HCT116 (cell line): ENCODE measurements at regions not wholly inside any gene's neighbourhood (a gene's known extent, or its start where the extent isn't known, plus 50 kb on each side); places are given as distances from the start of the nearest gene placed in this dataset.

Source experiments
- ATAC-seq: fragments of 200-7000 bp; cut with Tn5 transposase; 2 replicates; pipeline ENCODE4 v1.9.1; 2020; ENCODE audit warnings: mild to moderate bottlenecking, moderate library complexity
- BruUV-seq: library from RNA; stranded (reverse); fragments of 400-500 nt; replicated peaks from 2 replicates; lab custom pipeline; 2021; lab: Mats Ljungman, UMichigan
- CTCF ChIA-PET: fragments of 300-600 bp; sonication (Branson Sonifier 250); formaldehyde crosslinking; loops from one replicate; lab custom pipeline; 2021; ENCODE audit warnings: antibody characterized with exemption; lab: Charles Lee
- POLR2A ChIA-PET: fragments of 300-600, 350-600 bp; sonication (Branson Sonifier 250); formaldehyde crosslinking; loops from one replicate; lab custom pipeline; 2021; ENCODE audit warnings: antibody characterized with exemption; lab: Charles Lee
- RAD21 ChIA-PET, 2 experiments: fragments of 300-600 bp; sonication (Branson Sonifier 250); formaldehyde crosslinking; loops; one replicate each; lab custom pipeline; 2023; ENCODE audit warnings: low total read pairs in 2 of 2; ENCODE audit not compliant: uncharacterized antibody in 2 of 2, unreplicated experiment in 2 of 2, low non-redundant PET in 1 of 2; lab: Charles Lee
- DNase-seq: peaks from one replicate; pipeline ENCODE4 v3.0.0-alpha.2; 2010; ENCODE audit warnings: low read depth, low spot score
- H2AFZ ChIP-seq: fragments of 200-600 bp; shearing (Covaris generic), sonication (generic); 2 replicates; pipeline ENCODE4 v1.6.1; 2017; ENCODE audit warnings: low read depth, mixed run types, mixed read lengths, antibody characterized with exemption, low read length; ENCODE audit not compliant: poor library complexity, severe bottlenecking
- H3K27ac ChIP-seq: 2 replicates; pipeline ENCODE4 v1.5.1; 2012; ENCODE audit warnings: low read depth, low read length
- H3K27me3 ChIP-seq: fragments of 200-600 bp; sonication (generic); 2 replicates; pipeline ENCODE4 v1.6.1; 2016; ENCODE audit warnings: mixed run types, low read length, mixed read lengths; ENCODE audit not compliant: insufficient read depth
- H3K36me3 ChIP-seq, 2 experiments: fragments of 200-500 bp in 1 of 2; fragments of 200-600 bp in 1 of 2; sonication (Bioruptor generic) in 1 of 2; sonication (generic) in 1 of 2; 2 replicates each; pipeline versions ENCODE4 v1.5.1 to v1.6.1; 2014 to 2016; ENCODE audit warnings: low read length in 2 of 2, inconsistent platforms in 1 of 2, mixed read lengths in 1 of 2, mixed run types in 1 of 2; ENCODE audit not compliant: insufficient read depth in 2 of 2, control insufficient read depth in 1 of 2
- H3K4me1 ChIP-seq, 2 experiments: fragments of 200-600 bp in 1 of 2; sonication (generic) in 1 of 2; 2 replicates each; pipeline versions ENCODE4 v1.5.1 to v1.6.1; 2012 to 2017; ENCODE audit warnings: low read length in 2 of 2, inconsistent platforms in 1 of 2, mild to moderate bottlenecking in 1 of 2, mixed read lengths in 1 of 2, mixed run types in 1 of 2, moderate library complexity in 1 of 2; ENCODE audit not compliant: insufficient read depth in 2 of 2, control insufficient read depth in 1 of 2
- H3K4me2 ChIP-seq: fragments of 200-600 bp; sonication (generic); 2 replicates; pipeline ENCODE4 v1.6.1; 2017; ENCODE audit warnings: mixed run types, low read length, mixed read lengths
- H3K4me3 ChIP-seq, 2 experiments: fragments of 200-600 bp in 1 of 2; sonication (generic) in 1 of 2; replicated peaks in 1 of 2; 2 replicates each; pipeline ENCODE4 v1.5.1; 2011 to 2016; ENCODE audit warnings: low read length in 2 of 2, control low read depth in 1 of 2, low read depth in 1 of 2, mild to moderate bottlenecking in 1 of 2, mixed read lengths in 1 of 2, mixed run types in 1 of 2
- H3K79me2 ChIP-seq: fragments of 200-600 bp; sonication (generic); 2 replicates; pipeline ENCODE4 v1.6.1; 2017; ENCODE audit warnings: mild to moderate bottlenecking, mixed run types, low read length, moderate library complexity, mixed read lengths; ENCODE audit not compliant: insufficient read depth
- H3K9ac ChIP-seq: fragments of 200-600 bp; sonication (generic); 2 replicates; pipeline ENCODE4 v1.6.1; 2016; ENCODE audit warnings: low read length, mixed read lengths
- H3K9me2 ChIP-seq: fragments of 200-600 bp; sonication (generic), shearing (Covaris generic); 2 replicates; pipeline ENCODE4 v1.6.1; 2017; ENCODE audit warnings: mixed run types, mild to moderate bottlenecking, moderate library complexity; ENCODE audit not compliant: insufficient read depth
- H3K9me3 ChIP-seq, 2 experiments: fragments of 200-500 bp in 1 of 2; fragments of 200-600 bp in 1 of 2; sonication (Bioruptor generic) in 1 of 2; sonication (generic) in 1 of 2; 2 replicates each; pipeline ENCODE4 v1.6.1; 2014 to 2017; ENCODE audit warnings: low read length in 2 of 2, mixed read lengths in 2 of 2, inconsistent platforms in 1 of 2, low read depth in 1 of 2, mild to moderate bottlenecking in 1 of 2, mixed run types in 1 of 2, moderate library complexity in 1 of 2; ENCODE audit not compliant: control insufficient read depth in 1 of 2, insufficient read depth in 1 of 2
- H4K20me1 ChIP-seq: fragments of 200-600 bp; sonication (generic), shearing (Covaris generic); 2 replicates; pipeline ENCODE4 v1.6.1; 2017; ENCODE audit warnings: mixed run types, mild to moderate bottlenecking, moderate library complexity; ENCODE audit not compliant: insufficient read depth
- ATF3 ChIP-seq: IDR thresholded peaks from 2 replicates; pipeline ENCODE4 v1.6.1; 2012
- CBX3 ChIP-seq: IDR thresholded peaks from 2 replicates; pipeline ENCODE4 v1.6.1; 2012; ENCODE audit warnings: low read depth
- EGR1 ChIP-seq: IDR thresholded peaks from 2 replicates; pipeline ENCODE4 v1.6.1; 2012; ENCODE audit warnings: low read depth
- EZH2 ChIP-seq: fragments of 200-600 bp; sonication (generic); IDR thresholded peaks from 2 replicates; pipeline ENCODE4 v1.6.1; 2017; ENCODE audit warnings: antibody characterized with exemption, mixed run types
- EZH2phosphoT487 ChIP-seq: fragments of 200-600 bp; IDR thresholded peaks from 2 replicates; pipeline ENCODE4 v1.6.1; 2018; ENCODE audit warnings: antibody characterized with exemption, borderline replicate concordance
- JUND ChIP-seq: IDR thresholded peaks from 2 replicates; pipeline ENCODE4 v1.6.1; 2012
- RAD21 ChIP-seq: IDR thresholded peaks from 2 replicates; pipeline ENCODE4 v1.6.1; 2012; ENCODE audit warnings: low read depth, mild to moderate bottlenecking
- SIN3A ChIP-seq: IDR thresholded peaks from 2 replicates; pipeline ENCODE4 v1.6.1; 2012; ENCODE audit warnings: low read depth
- SRF ChIP-seq: IDR thresholded peaks from 2 replicates; pipeline ENCODE4 v1.6.1; 2012; ENCODE audit warnings: low read depth
- TCF7L2 ChIP-seq: IDR thresholded peaks from 2 replicates; pipeline ENCODE4 v1.7.0; 2011; ENCODE audit warnings: borderline replicate concordance, inconsistent platforms; ENCODE audit not compliant: insufficient read depth, insufficient read length; ENCODE audit errors: extremely low read depth
- ZNF274 ChIP-seq: fragments of 200-500 bp; sonication (Bioruptor generic); IDR thresholded peaks from 2 replicates; pipeline ENCODE4 v1.6.1; 2014; ENCODE audit warnings: mild to moderate bottlenecking, low read depth, low read length, inconsistent platforms
- intact Hi-C: fragments of 100-400 bp; cut with micrococcal nuclease; formaldehyde crosslinking; loops from 2 replicates; pipeline ENCODE4 v1.10.0; 2022
- TF ChIP-seq, protein P1 (sequence below), 3 experiments: fragments of 200-600 bp in 1 of 3; sonication (generic) in 1 of 3; IDR thresholded peaks in 2 of 3; conservative IDR thresholded peaks in 1 of 3; 2 replicates each; pipeline ENCODE4 v1.5.1; 2012 to 2017; ENCODE audit warnings: low read depth in 2 of 3, low read length in 2 of 3, antibody characterized with exemption in 1 of 3, borderline replicate concordance in 1 of 3, control low read depth in 1 of 3, mild to moderate bottlenecking in 1 of 3, mixed read lengths in 1 of 3, mixed run types in 1 of 3, moderate library complexity in 1 of 3; ENCODE audit not compliant: insufficient read depth in 1 of 3
- TF ChIP-seq, protein P2 (sequence below): IDR thresholded peaks from 2 replicates; pipeline ENCODE4 v1.6.1; 2011; ENCODE audit warnings: mild to moderate bottlenecking, low read length, moderate library complexity; ENCODE audit not compliant: insufficient replicate concordance; ENCODE audit errors: extremely low read depth

DNA sequence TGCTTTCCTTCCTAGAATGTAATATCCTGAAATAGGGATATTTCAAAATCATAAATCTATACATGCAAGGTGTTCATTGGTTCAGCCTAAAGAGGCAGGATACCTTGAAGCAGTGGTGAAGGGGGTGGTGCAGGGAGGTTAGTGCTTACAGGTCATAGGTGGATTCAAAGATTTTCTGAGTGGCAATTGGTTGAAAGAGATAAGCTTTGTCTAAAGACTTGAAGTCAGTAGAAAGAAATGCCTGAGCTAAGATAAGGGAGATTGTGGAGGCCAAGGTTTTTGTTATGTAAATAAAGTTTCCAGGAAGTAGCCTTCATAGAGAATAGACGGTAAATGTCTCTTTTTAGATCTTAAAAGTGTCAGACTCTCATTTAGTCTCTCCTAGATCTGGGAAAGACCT is 741.2 kb upstream of the ZWINT start:
- no peak overlapping the region for H3K4me2 ChIP-seq
- no peaks in the 10 kb centered on the region for H3K27me3 ChIP-seq
- H3K4me1 ChIP-seq, result no peaks in the 10 kb centered on the region
- H3K27ac ChIP-seq, result no peak overlapping the region
- ChIA-PET CTCF (no interaction called here), RAD21 (no interaction called here), POLR2A (no interaction called here)
- no peak for DNase-seq
- H2AFZ ChIP-seq, result no peak overlapping the region
- no peak for ATAC-seq
- intact Hi-C loops, result no loop called here
- peaks cover 0 to 6% of the 10 kb centered on the region in 2 experiments; a peak in 3 of 4 replicates for H3K9me3 ChIP-seq
- no TSS peak for BruUV-seq
- no peak overlapping the region for H3K4me3 ChIP-seq
- no peaks in the 10 kb centered on the region for H3K9me2 ChIP-seq
- no peaks in the 10 kb centered on the region for H3K36me3 ChIP-seq
- no peak for TF ChIP-seq JUND
- no peak for TF ChIP-seq SRF
- no peak for TF ChIP-seq RAD21
- TF ChIP-seq, all 23 proteins: peak for 0
- H3K9ac ChIP-seq, result no peak overlapping the region
- H3K79me2 ChIP-seq, result no peaks in the 10 kb centered on the region
- H4K20me1 ChIP-seq, result no peaks in the 10 kb centered on the region

DNA sequence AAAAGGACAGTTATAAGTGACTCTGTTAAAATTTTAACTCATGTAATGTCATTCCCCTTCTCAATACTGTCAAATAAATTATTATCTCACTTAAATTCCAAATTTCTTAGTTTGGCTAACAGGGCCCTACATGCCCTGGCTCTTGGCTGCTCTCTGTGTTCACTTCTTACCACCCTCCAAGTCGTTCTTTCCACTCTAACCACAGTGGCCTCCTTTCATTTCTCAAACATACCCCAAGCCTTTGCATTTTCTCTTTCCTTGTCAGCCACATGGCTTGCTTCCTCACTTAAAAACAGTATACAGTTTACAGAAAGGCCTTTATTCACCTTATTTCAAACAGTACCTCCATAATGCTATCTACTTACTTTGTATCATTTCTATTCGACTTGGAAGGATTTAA is 737.1 kb upstream of the ZWINT start:
- POLR2A ChIA-PET, result no interaction called here
- ATAC-seq, result no peak
- no peaks in the 10 kb centered on the region for H3K4me1 ChIP-seq
- intact Hi-C loops, result no loop called here
- RAD21 ChIA-PET, result no interaction called here
- no peak overlapping the region for H2AFZ ChIP-seq
- no peak overlapping the region for H3K4me3 ChIP-seq
- no peak for DNase-seq
- no peaks in the 10 kb centered on the region for H3K27me3 ChIP-seq
- no peaks in the 10 kb centered on the region for H4K20me1 ChIP-seq
- H3K9ac ChIP-seq, result no peak overlapping the region
- peaks cover 11 to 21% of the 10 kb centered on the region in 2 experiments; a peak in 3 of 4 replicates for H3K9me3 ChIP-seq
- H3K79me2 ChIP-seq, result no peaks in the 10 kb centered on the region
- no peak overlapping the region for H3K27ac ChIP-seq
- no peak overlapping the region for H3K4me2 ChIP-seq
- no TSS peak for BruUV-seq
- no peaks in the 10 kb centered on the region for H3K36me3 ChIP-seq
- no peaks in the 10 kb centered on the region for H3K9me2 ChIP-seq
- CTCF ChIA-PET, result no interaction called here
- TF ChIP-seq EZH2 (no peak), SIN3A (no peak), CBX3 (no peak), ATF3 (no peak), EGR1 (no peak), ZNF274 (no peak), EZH2phosphoT487 (no peak), TCF7L2 (no peak)
- TF ChIP-seq, protein P1, sequence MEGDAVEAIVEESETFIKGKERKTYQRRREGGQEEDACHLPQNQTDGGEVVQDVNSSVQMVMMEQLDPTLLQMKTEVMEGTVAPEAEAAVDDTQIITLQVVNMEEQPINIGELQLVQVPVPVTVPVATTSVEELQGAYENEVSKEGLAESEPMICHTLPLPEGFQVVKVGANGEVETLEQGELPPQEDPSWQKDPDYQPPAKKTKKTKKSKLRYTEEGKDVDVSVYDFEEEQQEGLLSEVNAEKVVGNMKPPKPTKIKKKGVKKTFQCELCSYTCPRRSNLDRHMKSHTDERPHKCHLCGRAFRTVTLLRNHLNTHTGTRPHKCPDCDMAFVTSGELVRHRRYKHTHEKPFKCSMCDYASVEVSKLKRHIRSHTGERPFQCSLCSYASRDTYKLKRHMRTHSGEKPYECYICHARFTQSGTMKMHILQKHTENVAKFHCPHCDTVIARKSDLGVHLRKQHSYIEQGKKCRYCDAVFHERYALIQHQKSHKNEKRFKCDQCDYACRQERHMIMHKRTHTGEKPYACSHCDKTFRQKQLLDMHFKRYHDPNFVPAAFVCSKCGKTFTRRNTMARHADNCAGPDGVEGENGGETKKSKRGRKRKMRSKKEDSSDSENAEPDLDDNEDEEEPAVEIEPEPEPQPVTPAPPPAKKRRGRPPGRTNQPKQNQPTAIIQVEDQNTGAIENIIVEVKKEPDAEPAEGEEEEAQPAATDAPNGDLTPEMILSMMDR (IDR thresholded peaks at IDR 0.05 in 2 of 3, conservative IDR thresholded peaks at IDR 0.05 in 1 of 3; ENCODE audit: borderline replicate concordance in 1 of 3, insufficient read depth in 1 of 3, low read depth in 2 of 3, low read length in 2 of 3), result no peak
- TF ChIP-seq, protein P2, sequence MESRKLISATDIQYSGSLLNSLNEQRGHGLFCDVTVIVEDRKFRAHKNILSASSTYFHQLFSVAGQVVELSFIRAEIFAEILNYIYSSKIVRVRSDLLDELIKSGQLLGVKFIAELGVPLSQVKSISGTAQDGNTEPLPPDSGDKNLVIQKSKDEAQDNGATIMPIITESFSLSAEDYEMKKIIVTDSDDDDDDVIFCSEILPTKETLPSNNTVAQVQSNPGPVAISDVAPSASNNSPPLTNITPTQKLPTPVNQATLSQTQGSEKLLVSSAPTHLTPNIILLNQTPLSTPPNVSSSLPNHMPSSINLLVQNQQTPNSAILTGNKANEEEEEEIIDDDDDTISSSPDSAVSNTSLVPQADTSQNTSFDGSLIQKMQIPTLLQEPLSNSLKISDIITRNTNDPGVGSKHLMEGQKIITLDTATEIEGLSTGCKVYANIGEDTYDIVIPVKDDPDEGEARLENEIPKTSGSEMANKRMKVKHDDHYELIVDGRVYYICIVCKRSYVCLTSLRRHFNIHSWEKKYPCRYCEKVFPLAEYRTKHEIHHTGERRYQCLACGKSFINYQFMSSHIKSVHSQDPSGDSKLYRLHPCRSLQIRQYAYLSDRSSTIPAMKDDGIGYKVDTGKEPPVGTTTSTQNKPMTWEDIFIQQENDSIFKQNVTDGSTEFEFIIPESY, result no peak
